Transverse colon (tissue), 3 donors: ENCODE measurements at regions not wholly inside any gene's neighbourhood (a gene's known extent, or its start where the extent isn't known, plus 50 kb on each side); places are given as distances from the start of the nearest gene placed in this dataset.
"Not testable (repeated sequence)": the region's sequence is repeated elsewhere in the genome, so short reads cannot be mapped to it uniquely, and the experiment has no call there.

Experiments
- CTCF ChIP-seq, 5 experiments: fragments of 200-600 bp in 3 of 5; fragments of 450-650 bp in 2 of 5; sonication (generic) in 3 of 5; IDR thresholded peaks; 1 replicate in 2 of 5; 2 replicates in 3 of 5; pipeline ENCODE4 v1.5.1; 2016 to 2017; ENCODE audit warnings: antibody characterized with exemption in 5 of 5, inconsistent platforms in 3 of 5, mild to moderate bottlenecking in 2 of 5, moderate library complexity in 1 of 5
- EP300 ChIP-seq: sonication (generic); formaldehyde crosslinking; IDR thresholded peaks from one replicate; pipeline ENCODE4 v1.6.1; 2017; ENCODE audit warnings: antibody characterized with exemption, low read depth

- TF ChIP-seq CTCF (IDR thresholded peaks at IDR 0.05); EP300: not testable (repeated sequence)
These were observed 2223.8 kb upstream of the RAG2 start for GRCh38 chr11:38821786-38822185.
